AG04449 (cell line): ENCODE measurements at regions not wholly inside any gene's neighbourhood (a gene's known extent, or its start where the extent isn't known, plus 50 kb on each side); places are given as distances from the start of the nearest gene placed in this dataset.

Experiments used
- CTCF ChIA-PET: fragments of 350-600 bp; formaldehyde crosslinking; extraction: SDS; loops from one replicate; lab custom pipeline; 2021; ENCODE audit warnings: antibody characterized with exemption; lab: Yijun Ruan, JAX
- POLR2A ChIA-PET: fragments of 400-600, 350-600 bp; formaldehyde crosslinking; extraction: SDS; loops from one replicate; lab custom pipeline; 2020; ENCODE audit warnings: antibody characterized with exemption, inconsistent platforms; lab: Yijun Ruan, JAX
- DNase-seq: peaks from one replicate; pipeline ENCODE4 v3.0.0-alpha.2; 2010; ENCODE audit warnings: low read depth, low spot score
- H3K4me3 ChIP-seq: 2 replicates; pipeline ENCODE4 v1.5.1; 2011; ENCODE audit warnings: low read depth, mild to moderate bottlenecking, control low read depth, low read length
- CTCF ChIP-seq: IDR thresholded peaks from one replicate; pipeline ENCODE4 v1.5.1; 2011; ENCODE audit warnings: mild to moderate bottlenecking, moderate library complexity, low read length, control low read depth, inconsistent platforms; ENCODE audit not compliant: insufficient read depth; ENCODE audit errors: missing control alignments

GRCh38 chr2:146579147-146579930, 1265.5 kb upstream of the ACVR2A start:
- DNase-seq = peak; percentile 21
- ChIA-PET CTCF (no interaction called here), POLR2A (no interaction called here)
- no peak for TF ChIP-seq CTCF
- H3K4me3 ChIP-seq = no peak overlapping the region

GRCh38 chr2:146576339-146577111, 1268.3 kb upstream of the ACVR2A start:
- ChIA-PET CTCF (no interaction called here), POLR2A (no interaction called here)
- H3K4me3 ChIP-seq = no peak overlapping the region
- no peak for DNase-seq
- TF ChIP-seq CTCF = no peak

GRCh38 chr2:146572598-146572997, 1272.2 kb upstream of the ACVR2A start:
- ChIA-PET POLR2A (interaction anchor here (0.7 kb wide), 1 partner anchor 8 kb away, joined by 3 read pairs; no protein-coding TSS in a partner anchor), CTCF (no interaction called here)
- TF ChIP-seq CTCF = no peak
- no peak overlapping the region for H3K4me3 ChIP-seq
- peak; percentile 38 for DNase-seq

- no peak for TF ChIP-seq CTCF
- no peak overlapping the region for H3K4me3 ChIP-seq
- ChIA-PET POLR2A (no interaction called here), CTCF (no interaction called here)
- DNase-seq = no peak
Observed at GRCh38 chr2:146561996-146562395, 1282.8 kb upstream of the ACVR2A start.

GRCh38 chr2:146547236-146547635, 1297.6 kb upstream of the ACVR2A start:
- ChIA-PET CTCF (no interaction called here), POLR2A (no interaction called here)
- H3K4me3 ChIP-seq = no peak overlapping the region
- DNase-seq = no peak
- TF ChIP-seq CTCF = no peak

GRCh38 chr2:146544701-146545100, 1300.1 kb upstream of the ACVR2A start:
- CTCF ChIA-PET = no interaction called here
- TF ChIP-seq CTCF = no peak

More at GRCh38 chr2:146544701-146545100, 1300.1 kb upstream of the ACVR2A start:
- no peak overlapping the region for H3K4me3 ChIP-seq
- no peak for DNase-seq
- POLR2A ChIA-PET = no interaction called here
